Body of pancreas (tissue), 4 donors: ENCODE measurements at regions not wholly inside any gene's neighbourhood (a gene's known extent, or its start where the extent isn't known, plus 50 kb on each side); places are given as distances from the start of the nearest gene placed in this dataset.

Experiments used
- POLR2A ChIP-seq, 3 donors: fragments of 450-650 bp; IDR thresholded peaks; one replicate each; pipeline ENCODE4 v1.6.1; 2016; ENCODE audit warnings: antibody characterized with exemption in 3 of 3, mild to moderate bottlenecking in 2 of 3
- TF ChIP-seq, protein P1 (sequence below), 7 experiments: fragments of 450-650 bp in 4 of 7; fragments of 200-600 bp in 3 of 7; sonication (generic) in 3 of 7; IDR thresholded peaks; one replicate each; pipeline ENCODE4 v1.5.1; 2016 to 2019; ENCODE audit warnings: antibody characterized with exemption in 7 of 7

DNA sequence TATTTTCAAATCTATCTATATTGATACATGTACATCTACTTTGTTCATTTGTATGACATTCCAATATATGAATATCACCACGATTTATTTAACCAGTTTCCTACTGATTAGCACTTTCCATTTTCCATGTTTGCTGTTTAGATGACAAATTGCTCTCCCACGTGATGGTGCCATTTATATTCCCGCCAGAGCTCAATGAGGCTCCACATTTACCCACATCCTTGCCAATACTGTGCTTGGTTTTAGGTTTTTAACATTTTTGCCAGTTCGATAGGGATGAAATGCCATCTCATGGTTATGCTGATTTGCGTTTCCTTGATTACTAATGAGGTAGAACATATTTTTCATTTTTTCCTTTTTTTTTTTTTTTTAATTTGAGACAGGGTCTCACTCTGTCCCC is 86.7 kb upstream of the TRIM2 start:
- TF ChIP-seq, protein P1, sequence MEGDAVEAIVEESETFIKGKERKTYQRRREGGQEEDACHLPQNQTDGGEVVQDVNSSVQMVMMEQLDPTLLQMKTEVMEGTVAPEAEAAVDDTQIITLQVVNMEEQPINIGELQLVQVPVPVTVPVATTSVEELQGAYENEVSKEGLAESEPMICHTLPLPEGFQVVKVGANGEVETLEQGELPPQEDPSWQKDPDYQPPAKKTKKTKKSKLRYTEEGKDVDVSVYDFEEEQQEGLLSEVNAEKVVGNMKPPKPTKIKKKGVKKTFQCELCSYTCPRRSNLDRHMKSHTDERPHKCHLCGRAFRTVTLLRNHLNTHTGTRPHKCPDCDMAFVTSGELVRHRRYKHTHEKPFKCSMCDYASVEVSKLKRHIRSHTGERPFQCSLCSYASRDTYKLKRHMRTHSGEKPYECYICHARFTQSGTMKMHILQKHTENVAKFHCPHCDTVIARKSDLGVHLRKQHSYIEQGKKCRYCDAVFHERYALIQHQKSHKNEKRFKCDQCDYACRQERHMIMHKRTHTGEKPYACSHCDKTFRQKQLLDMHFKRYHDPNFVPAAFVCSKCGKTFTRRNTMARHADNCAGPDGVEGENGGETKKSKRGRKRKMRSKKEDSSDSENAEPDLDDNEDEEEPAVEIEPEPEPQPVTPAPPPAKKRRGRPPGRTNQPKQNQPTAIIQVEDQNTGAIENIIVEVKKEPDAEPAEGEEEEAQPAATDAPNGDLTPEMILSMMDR (IDR thresholded peaks at IDR 0.05) = no peak
- no peak for TF ChIP-seq POLR2A (IDR thresholded peaks at IDR 0.05)
